ENCODE measurements at regions not wholly inside any gene's neighbourhood (a gene's known extent, or its start where the extent isn't known, plus 50 kb on each side); places are given as distances from the start of the nearest gene placed in this dataset.

- no peak overlapping the region for H3K4me3 ChIP-seq (ENCODE audit: low read length)
- H3K9ac ChIP-seq (ENCODE audit: low read length), result peak overlapping the region; percentile 11; the same call in 1 of the 2 replicates
- no peaks in the 10 kb centered on the region for H3K9me3 ChIP-seq (ENCODE audit: insufficient read depth, low read length)
- no peak overlapping the region for H3K27ac ChIP-seq (ENCODE audit: low read length)
- H3K4me2 ChIP-seq (ENCODE audit: low read length), result peak overlapping the region; percentile 23
- no peak for TF ChIP-seq EZH2phosphoT487 (IDR thresholded peaks at IDR 0.05; ENCODE audit: low read depth)
- TF ChIP-seq CTCF (IDR thresholded peaks at IDR 0.05; ENCODE audit: low read depth, low read length), result no peak
- no peaks in the 10 kb centered on the region for H3K79me2 ChIP-seq (ENCODE audit: low read length)
- H3K27me3 ChIP-seq (ENCODE audit: low read depth, low read length), result no peaks in the 10 kb centered on the region
- H4K20me1 ChIP-seq (ENCODE audit: insufficient read depth, low read length), result no peaks in the 10 kb centered on the region
- H3K4me1 ChIP-seq (ENCODE audit: low read length), result peaks cover 44% of the 10 kb centered on the region
- H3K36me3 ChIP-seq (replicated peaks; ENCODE audit: low read depth, low read length), result no peaks in the 10 kb centered on the region
- H2AFZ ChIP-seq (ENCODE audit: low read depth, low read length), result peak overlapping the region; percentile 81
Measured at GRCh38 chr14:92263681-92264080, 59.3 kb upstream of the SLC24A4 start.

- Histone ChIP-seq H3K27ac (ENCODE audit: low read length) (no peak overlapping the region), H4K20me1 (ENCODE audit: insufficient read depth, low read length) (no peaks in the 10 kb centered on the region), H3K36me3 (replicated peaks; ENCODE audit: low read depth, low read length) (no peaks in the 10 kb centered on the region), H3K9ac (ENCODE audit: low read length) (no peak overlapping the region), H3K4me2 (ENCODE audit: low read length) (peak overlapping the region; percentile 23), H3K4me1 (ENCODE audit: low read length) (peaks cover 38% of the 10 kb centered on the region), H3K79me2 (ENCODE audit: low read length) (no peaks in the 10 kb centered on the region), H2AFZ (ENCODE audit: low read depth, low read length) (peak overlapping the region; percentile 81), H3K4me3 (ENCODE audit: low read length) (no peak overlapping the region), H3K9me3 (ENCODE audit: insufficient read depth, low read length) (no peaks in the 10 kb centered on the region), H3K27me3 (ENCODE audit: low read depth, low read length) (no peaks in the 10 kb centered on the region)
- TF ChIP-seq CTCF (IDR thresholded peaks at IDR 0.05; ENCODE audit: low read depth, low read length), result no peak
- no peak for TF ChIP-seq EZH2phosphoT487 (IDR thresholded peaks at IDR 0.05; ENCODE audit: low read depth)
Measured at GRCh38 chr14:92264195-92264594, 58.8 kb upstream of the SLC24A4 start.

- no peak overlapping the region for H3K4me3 ChIP-seq (ENCODE audit: low read length)
Measured at GRCh38 chr14:92266216-92266615, 56.7 kb upstream of the SLC24A4 start.

More at GRCh38 chr14:92266216-92266615, 56.7 kb upstream of the SLC24A4 start:
- H2AFZ ChIP-seq (ENCODE audit: low read depth, low read length), result no peak overlapping the region
- no peak overlapping the region for H3K4me2 ChIP-seq (ENCODE audit: low read length)
- no peaks in the 10 kb centered on the region for H4K20me1 ChIP-seq (ENCODE audit: insufficient read depth, low read length)
- H3K9me3 ChIP-seq (ENCODE audit: insufficient read depth, low read length), result peaks cover 4% of the 10 kb centered on the region; the same call in 1 of the 2 replicates
- H3K27ac ChIP-seq (ENCODE audit: low read length), result no peak overlapping the region
- peaks cover 18% of the 10 kb centered on the region for H3K4me1 ChIP-seq (ENCODE audit: low read length)
- H3K79me2 ChIP-seq (ENCODE audit: low read length), result no peaks in the 10 kb centered on the region
- peaks cover 9% of the 10 kb centered on the region; the same call in 1 of the 2 replicates for H3K27me3 ChIP-seq (ENCODE audit: low read depth, low read length)
- TF ChIP-seq CTCF (IDR thresholded peaks at IDR 0.05; ENCODE audit: low read depth, low read length), result no peak
- TF ChIP-seq EZH2phosphoT487 (IDR thresholded peaks at IDR 0.05; ENCODE audit: low read depth), result no peak
- H3K36me3 ChIP-seq (replicated peaks; ENCODE audit: low read depth, low read length), result no peaks in the 10 kb centered on the region
- no peak overlapping the region for H3K9ac ChIP-seq (ENCODE audit: low read length)

Data from OCI-LY3 (cell line).